NCI-H446 treated with DMSO at 0.1 percent for 48 hours (cell line): ENCODE measurements at regions not wholly inside any gene's neighbourhood (a gene's known extent, or its start where the extent isn't known, plus 50 kb on each side); places are given as distances from the start of the nearest gene placed in this dataset.
"Not testable (repeated sequence)": the region's sequence is repeated elsewhere in the genome, so short reads cannot be mapped to it uniquely, and the experiment has no call there.

ENCODE experiments used
- DNase-seq: peaks from one replicate; lab custom pipeline; 2025; lab: John Stamatoyannopoulos, UW

GRCh38 chr7:86202833-86203232 is 440.9 kb upstream of the GRM3 start:
- DNase-seq: no peak

- no peak for DNase-seq
These were observed 441.9 kb upstream of the GRM3 start for GRCh38 chr7:86201767-86202166.

- DNase-seq: no peak
These were observed 443.7 kb upstream of the GRM3 start for GRCh38 chr7:86199881-86200614.

GRCh38 chr7:86190351-86190750 is 453.4 kb upstream of the GRM3 start:
- no peak for DNase-seq

GRCh38 chr7:86181474-86181873 is 462.2 kb upstream of the GRM3 start:
- no peak for DNase-seq

GRCh38 chr7:86164827-86165226 is 478.9 kb upstream of the GRM3 start:
- no peak for DNase-seq

GRCh38 chr7:86158111-86158510 is 485.6 kb upstream of the GRM3 start:
- DNase-seq: no peak

GRCh38 chr7:86155623-86156022 is 488.1 kb upstream of the GRM3 start:
- DNase-seq: no peak

GRCh38 chr7:86152926-86153325 is 490.8 kb upstream of the GRM3 start:
- DNase-seq: no peak

GRCh38 chr7:86149024-86149665 is 494.6 kb upstream of the GRM3 start:
- no peak for DNase-seq

GRCh38 chr7:86148501-86148900 is 495.2 kb upstream of the GRM3 start:
- no peak for DNase-seq

GRCh38 chr7:86137343-86137742 is 506.4 kb upstream of the GRM3 start:
- DNase-seq: no peak

- no peak for DNase-seq
These were observed 513.4 kb upstream of the GRM3 start for GRCh38 chr7:86130268-86130667.

GRCh38 chr7:86123476-86123875 is 520.2 kb upstream of the GRM3 start:
- no peak for DNase-seq

GRCh38 chr7:86094166-86094669 is 549.5 kb upstream of the GRM3 start:
- no peak for DNase-seq

- DNase-seq: no peak
These were observed 552.3 kb upstream of the GRM3 start for GRCh38 chr7:86091369-86091768.

- DNase-seq: no peak
These were observed 554.3 kb upstream of the GRM3 start for GRCh38 chr7:86089455-86089854.

GRCh38 chr7:86064572-86064971 is 579.1 kb upstream of the GRM3 start:
- not testable (repeated sequence) for DNase-seq

GRCh38 chr7:86058649-86059048 is 585.1 kb upstream of the GRM3 start:
- no peak for DNase-seq

- DNase-seq: no peak
These were observed 592.8 kb upstream of the GRM3 start for GRCh38 chr7:86050918-86051317.

- no peak for DNase-seq
These were observed 593.8 kb upstream of the GRM3 start for GRCh38 chr7:86049910-86050309.

GRCh38 chr7:86045197-86045596 is 598.5 kb upstream of the GRM3 start:
- DNase-seq: not testable (repeated sequence)

- no peak for DNase-seq
These were observed 617.9 kb upstream of the GRM3 start for GRCh38 chr7:86025807-86026206.

GRCh38 chr7:86013662-86014061 is 630.0 kb upstream of the GRM3 start:
- no peak for DNase-seq
